ENCODE measurements at regions not wholly inside any gene's neighbourhood (a gene's known extent, or its start where the extent isn't known, plus 50 kb on each side); places are given as distances from the start of the nearest gene placed in this dataset.

- TF ChIP-seq CTCF (conservative IDR thresholded peaks at IDR 0.05 in 1 of 2, IDR thresholded peaks at IDR 0.05 in 1 of 2; ENCODE audit: low read depth in 1 of 2, low read length in 2 of 2) (no peak), EZH2 (IDR thresholded peaks at IDR 0.05; ENCODE audit: low read length, missing control alignments) (no peak)
Measured at GRCh38 chr14:76974365-76974764, 54.1 kb downstream of the IRF2BPL start.
